Left ventricle myocardium superior (tissue), 1 donor: ENCODE measurements at regions not wholly inside any gene's neighbourhood (a gene's known extent, or its start where the extent isn't known, plus 50 kb on each side); places are given as distances from the start of the nearest gene placed in this dataset.

Source experiments
- ATAC-seq: fragments of 200-7000 bp; cut with Tn5 transposase; one replicate; pipeline ENCODE4 v1.9.1; 2020; ENCODE audit warnings: mild to moderate bottlenecking, moderate library complexity
- DNase-seq: peaks from one replicate; pipeline ENCODE4 v3.0.0-alpha.2; 2020
- intact Hi-C: fragments of 100-400 bp; cut with micrococcal nuclease; formaldehyde crosslinking; loops from one replicate; pipeline ENCODE4 v1.11.0; 2022
- donor health status: DM: no; HTN: yes; CAD: no; lungs with severe emphysema.

GRCh38 chr11:123246749-123247495 is 51.9 kb upstream of the CLMP start:
- DNase-seq (peak; percentile 87), ATAC-seq (peak; percentile 85)
- intact Hi-C loops: loop anchor here (5.0 kb wide), 1 partner anchor 135 kb away; no protein-coding TSS in a partner anchor

DNA sequence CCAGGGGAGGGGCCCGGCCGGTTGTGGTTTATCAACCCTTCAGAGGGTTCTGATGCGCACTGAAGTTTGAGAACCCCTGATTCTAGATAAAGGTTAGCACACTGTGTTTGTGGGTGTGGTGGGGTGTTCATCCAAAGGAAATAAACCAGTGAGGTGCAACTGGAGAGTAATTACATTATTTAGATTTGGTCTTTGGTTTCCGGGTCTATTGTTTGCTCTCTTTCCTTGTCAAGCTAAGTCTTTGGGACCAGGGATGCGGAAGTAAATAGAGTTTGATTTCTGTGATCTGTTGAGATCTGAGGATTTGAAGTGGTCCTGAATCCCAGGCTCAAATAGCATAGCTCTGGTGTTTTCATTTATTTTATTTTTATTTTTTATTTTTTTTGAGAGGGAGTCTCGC is 50.5 kb upstream of the CLMP start:
- no peak for ATAC-seq
- intact Hi-C loops: loop anchor here (5.0 kb wide), 1 partner anchor 133 kb away; no protein-coding TSS in a partner anchor
- no peak for DNase-seq
